LoVo (cell line): ENCODE measurements at regions not wholly inside any gene's neighbourhood (a gene's known extent, or its start where the extent isn't known, plus 50 kb on each side); places are given as distances from the start of the nearest gene placed in this dataset.
A peak's percentile ranks its signal among the peaks of the same experiment; 100 is the strongest.
"Not testable (repeated sequence)": the region's sequence is repeated elsewhere in the genome, so short reads cannot be mapped to it uniquely, and the experiment has no call there.

ENCODE experiments used
- DNase-seq: peaks from one replicate; pipeline ENCODE4 v3.0.0-alpha.2; 2016; ENCODE audit warnings: low spot score

- no peak for DNase-seq
These were observed 666.4 kb upstream of the CTNND2 start for GRCh38 chr5:12570688-12571087.

DNA sequence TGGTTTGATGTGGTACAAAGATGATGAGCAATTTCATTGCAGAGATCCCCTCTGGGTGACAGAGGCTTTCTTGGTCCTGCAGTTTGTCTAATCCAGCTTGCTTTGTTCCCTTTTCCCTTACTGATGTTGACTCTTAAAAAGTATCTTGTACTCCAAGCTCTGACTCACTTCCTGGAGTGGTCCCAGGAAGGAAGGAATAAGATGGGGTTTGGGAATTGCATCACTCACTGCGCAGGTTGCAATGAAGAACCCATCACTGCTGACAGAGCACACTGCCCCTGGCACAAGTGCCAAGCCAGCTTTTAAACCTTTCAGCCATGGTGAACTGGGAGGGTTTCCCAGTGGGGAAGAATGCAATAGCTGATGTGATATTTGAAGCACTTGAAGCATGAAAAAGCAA lies 662.2 kb upstream of the CTNND2 start:
- DNase-seq: no peak

DNA sequence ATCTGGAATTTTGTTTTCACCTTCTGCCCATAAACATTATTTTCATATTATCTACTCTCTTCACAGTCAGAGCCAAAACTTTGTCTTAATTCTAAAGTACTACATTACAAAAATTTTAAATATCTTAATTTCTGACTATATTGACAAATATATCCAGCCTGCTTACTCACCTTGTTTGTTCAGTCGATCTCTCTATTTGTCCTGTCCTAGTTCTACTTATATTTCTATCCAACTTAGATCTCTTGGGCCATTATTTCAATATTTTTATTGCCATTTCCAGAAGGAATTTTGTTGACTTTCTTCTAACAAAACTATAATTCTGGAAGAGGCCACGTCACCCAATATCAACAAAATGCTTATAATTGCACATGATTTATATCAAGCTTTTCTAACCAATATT lies 652.8 kb upstream of the CTNND2 start:
- DNase-seq: no peak

DNA sequence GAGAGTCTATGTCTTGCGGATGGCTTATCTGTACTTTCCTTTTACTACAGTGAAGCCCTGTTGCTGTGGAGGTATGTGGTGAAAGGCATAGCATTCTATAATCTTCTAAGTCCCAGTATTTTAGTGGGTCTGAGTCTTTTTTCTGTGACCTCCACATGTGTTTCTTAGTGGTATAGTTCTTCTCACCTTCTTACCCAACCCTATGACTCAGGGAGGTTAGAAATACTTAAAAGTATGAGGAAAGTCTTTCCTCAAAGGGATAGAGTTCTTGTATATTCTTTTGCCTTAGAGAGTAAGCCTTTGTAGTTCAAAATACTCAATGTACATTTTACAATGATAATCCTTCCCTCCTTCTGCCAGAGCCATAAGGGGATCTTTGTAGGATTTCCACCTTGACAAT lies 621.9 kb upstream of the CTNND2 start:
- DNase-seq: no peak

DNA sequence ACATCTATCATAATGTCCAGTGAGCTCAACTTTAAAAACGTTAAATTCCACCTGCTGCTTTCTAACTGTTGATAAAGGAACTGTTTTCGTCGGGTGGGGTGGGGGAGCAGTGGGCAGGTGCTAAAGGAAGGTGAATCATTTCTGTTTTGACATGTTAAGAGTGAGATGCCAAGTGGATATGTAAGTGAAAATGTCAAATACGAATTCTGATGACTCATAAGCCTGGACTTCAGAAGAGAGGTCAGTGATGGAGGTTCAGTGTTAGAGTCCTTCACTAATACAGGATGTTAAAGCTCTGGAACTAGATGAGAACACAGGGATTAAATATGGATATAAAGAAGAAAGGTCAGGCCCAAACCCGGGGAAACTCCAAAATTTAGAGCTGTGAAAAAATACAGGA lies 617.9 kb upstream of the CTNND2 start:
- DNase-seq: no peak

DNA sequence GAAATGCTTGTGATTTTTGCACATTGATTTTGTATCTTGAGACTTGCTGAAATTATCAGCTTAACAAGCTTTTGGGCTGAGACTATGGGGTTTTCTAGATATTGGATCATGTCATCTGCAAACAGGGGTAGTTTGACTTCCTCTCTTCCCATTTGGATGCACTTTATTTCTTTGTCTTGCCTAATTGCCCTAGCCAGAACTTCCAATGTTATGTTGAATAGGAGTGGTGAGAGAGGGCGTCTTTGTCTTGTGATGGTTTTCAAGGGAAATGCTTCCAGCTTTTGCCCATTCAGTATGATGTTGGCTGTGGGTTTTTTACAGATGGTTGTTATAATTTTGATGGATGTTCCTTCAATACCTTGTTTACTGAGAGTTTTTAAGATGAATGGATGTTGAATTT lies 600.7 kb upstream of the CTNND2 start:
- not testable (repeated sequence) for DNase-seq

GRCh38 chr5:12488161-12488560 lies 583.9 kb upstream of the CTNND2 start:
- no peak for DNase-seq

- no peak for DNase-seq
These were observed 576.2 kb upstream of the CTNND2 start for GRCh38 chr5:12480487-12480886.

- DNase-seq: no peak
These were observed 573.3 kb upstream of the CTNND2 start for GRCh38 chr5:12477554-12477953.

GRCh38 chr5:12467799-12468198 lies 563.6 kb upstream of the CTNND2 start:
- DNase-seq: no peak

DNA sequence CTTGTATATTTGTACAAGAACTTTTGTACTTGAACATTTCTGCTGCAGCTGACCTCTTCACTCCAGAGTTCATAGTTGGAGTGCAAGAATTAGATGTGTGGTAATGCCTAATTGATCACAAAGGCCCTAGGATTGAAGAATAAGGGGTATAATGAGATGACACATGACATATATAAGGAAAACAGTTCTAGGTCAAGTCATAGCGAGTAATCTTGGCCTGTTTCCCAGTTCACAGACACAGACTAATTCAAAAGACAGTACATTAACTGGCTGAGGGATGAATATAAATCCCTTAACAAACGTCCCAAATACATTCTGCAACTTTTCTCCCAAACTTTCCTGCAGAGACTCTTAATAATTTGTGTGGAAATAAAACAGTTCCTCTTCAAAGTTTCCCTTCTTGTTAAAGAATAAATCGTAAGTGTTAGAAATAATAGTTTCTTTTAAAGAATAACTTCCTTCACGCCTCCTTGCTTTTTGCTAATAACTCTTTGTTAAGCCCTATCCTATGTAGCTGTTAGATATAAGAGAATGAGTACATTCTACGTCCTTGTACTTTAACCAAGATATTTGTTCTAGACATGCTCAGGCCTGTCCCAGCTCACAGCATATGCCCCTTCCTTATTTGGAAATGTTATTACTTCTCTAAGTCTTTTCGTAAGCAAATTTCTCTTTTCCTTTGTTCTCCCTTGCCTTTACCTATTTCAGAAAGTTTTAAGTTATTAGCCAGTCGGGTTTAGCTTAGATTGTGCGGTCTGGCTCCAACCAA lies 556.4 kb upstream of the CTNND2 start:
- no peak for DNase-seq

GRCh38 chr5:12459326-12459725 lies 555.1 kb upstream of the CTNND2 start:
- no peak for DNase-seq

DNA sequence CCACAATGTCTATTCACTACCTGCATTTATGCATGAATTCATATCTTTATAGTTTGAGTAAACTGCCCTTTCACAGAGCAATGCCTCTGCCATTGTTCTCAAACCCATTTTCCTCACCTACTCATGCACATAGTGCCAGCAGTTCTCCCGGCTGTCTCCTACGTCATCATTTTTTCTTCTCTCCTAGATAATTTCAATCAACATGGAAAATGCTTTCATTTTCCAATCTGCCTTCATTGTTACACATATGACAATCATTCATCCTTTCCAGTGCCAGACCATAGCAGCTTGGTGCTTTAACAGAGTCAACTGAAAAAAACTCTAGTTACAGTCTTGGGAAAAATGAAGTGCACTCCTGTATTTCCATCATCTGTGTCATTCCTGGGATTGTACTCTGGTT lies 514.8 kb upstream of the CTNND2 start:
- no peak for DNase-seq

- no peak for DNase-seq
These were observed 509.3 kb upstream of the CTNND2 start for GRCh38 chr5:12413585-12413984.

GRCh38 chr5:12413075-12413474 lies 508.8 kb upstream of the CTNND2 start:
- DNase-seq: no peak

DNA sequence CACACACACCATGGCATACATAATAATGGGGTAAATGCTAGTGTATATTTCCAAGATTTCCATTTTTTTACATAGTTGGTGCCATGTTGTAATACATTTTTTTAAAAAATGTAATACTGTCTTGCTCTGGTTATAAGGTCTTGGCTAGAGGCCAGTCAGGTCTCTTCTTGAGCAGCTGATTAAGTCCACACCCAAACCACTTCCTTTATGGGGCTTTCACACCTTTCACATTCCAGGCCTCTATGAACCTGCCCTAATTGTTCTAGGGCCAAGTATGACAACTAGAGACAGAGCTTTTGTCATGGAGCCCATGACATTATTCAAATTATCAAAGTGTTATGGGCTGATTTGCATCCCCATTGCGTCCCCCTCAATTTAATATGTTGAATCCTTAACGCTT lies 495.6 kb upstream of the CTNND2 start:
- peak; percentile 11 for DNase-seq

GRCh38 chr5:12392246-12392645 lies 488.0 kb upstream of the CTNND2 start:
- DNase-seq: no peak

DNA sequence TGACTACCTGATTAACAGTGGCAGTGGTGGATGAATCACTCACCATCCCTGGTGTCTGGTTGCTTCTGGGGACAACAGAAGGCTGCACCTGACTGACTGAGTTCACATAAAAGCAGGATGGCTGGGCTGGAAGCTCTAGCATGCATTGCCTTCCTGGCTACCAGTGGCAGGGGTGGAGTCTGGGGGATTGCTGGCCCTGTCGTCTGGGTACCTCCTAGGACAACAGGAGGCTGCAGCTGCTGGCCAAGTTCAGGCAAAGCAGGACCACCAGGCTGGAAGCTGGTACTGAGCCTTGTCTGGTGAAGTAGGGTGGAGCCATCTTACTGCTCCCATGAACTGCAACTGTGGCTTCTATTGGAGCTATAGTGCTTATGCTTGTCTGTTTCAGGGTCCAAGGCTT lies 480.8 kb upstream of the CTNND2 start:
- DNase-seq: no peak

- no peak for DNase-seq
These were observed 479.8 kb upstream of the CTNND2 start for GRCh38 chr5:12384005-12384404.

DNA sequence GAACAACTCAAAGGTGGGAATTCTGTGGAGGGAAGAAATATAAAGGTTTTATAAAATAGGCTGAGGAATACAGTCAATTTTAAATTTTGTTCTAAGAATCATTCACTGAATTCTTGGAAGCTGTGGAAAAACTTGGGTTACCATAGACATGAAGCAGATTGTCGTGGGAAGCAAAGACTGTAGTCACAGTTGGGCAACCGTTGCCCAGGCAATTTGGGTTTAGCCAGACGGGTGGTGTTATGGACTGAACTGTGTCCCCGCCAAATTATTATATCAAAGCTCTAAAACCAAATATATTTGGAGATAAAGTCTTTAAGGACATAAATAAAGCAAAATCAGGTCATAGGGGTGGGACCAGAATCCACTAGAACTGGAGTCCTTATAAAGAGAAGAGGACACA lies 463.7 kb upstream of the CTNND2 start:
- DNase-seq: no peak

DNA sequence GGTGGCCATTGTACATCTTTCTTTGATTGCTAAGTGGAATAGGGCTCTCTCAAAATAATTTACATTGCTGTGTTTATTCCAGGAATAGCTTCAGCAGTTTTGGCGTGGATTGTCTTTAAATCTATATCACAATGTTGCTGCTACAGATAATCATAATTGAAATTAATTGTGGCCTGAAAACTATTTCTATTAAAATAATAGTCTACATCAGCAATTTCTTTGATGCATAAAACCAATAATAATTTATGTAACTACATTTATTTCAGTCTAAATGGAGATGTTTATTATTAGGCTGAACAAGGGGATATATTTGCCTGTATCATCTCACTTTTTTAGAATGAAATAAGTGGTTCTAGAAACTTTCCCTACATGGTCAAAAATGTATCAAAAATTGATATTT lies 456.0 kb upstream of the CTNND2 start:
- DNase-seq: no peak

- DNase-seq: no peak
These were observed 454.3 kb upstream of the CTNND2 start for GRCh38 chr5:12358371-12359090.

DNA sequence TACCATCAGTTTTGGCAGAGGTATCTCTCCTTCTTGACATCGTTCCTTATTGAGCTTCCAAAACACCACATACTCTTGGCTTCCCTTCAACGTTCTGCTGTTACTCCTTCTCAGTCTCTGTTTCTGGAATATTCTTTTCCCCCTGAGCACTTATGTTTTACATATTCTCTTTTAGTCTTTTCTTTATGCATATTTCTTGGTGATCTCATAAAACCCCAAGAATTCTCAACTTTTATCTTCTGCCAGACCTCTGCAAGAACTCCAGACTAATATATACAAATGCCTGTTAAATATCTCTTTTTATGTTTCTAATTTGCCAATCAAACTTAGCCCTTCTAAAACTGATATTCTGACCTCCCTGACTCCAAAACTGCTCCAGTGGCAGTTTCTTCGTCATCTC lies 453.4 kb upstream of the CTNND2 start:
- no peak for DNase-seq

- no peak for DNase-seq
These were observed 450.4 kb upstream of the CTNND2 start for GRCh38 chr5:12354686-12355085.
